A673 (cell line): ENCODE measurements at regions not wholly inside any gene's neighbourhood (a gene's known extent, or its start where the extent isn't known, plus 50 kb on each side); places are given as distances from the start of the nearest gene placed in this dataset.

Experiments
- CTCF ChIP-seq: fragments of 300-800, 200-600 bp; sonication (generic); conservative IDR thresholded peaks from 2 replicates; pipeline ENCODE4 v1.5.1; 2017; ENCODE audit warnings: low read depth, mild to moderate bottlenecking, antibody characterized with exemption, low read length, moderate library complexity, mixed read lengths
- EZH2 ChIP-seq: fragments of 200-600 bp; sonication (generic); IDR thresholded peaks from 2 replicates; pipeline ENCODE4 v1.6.1; 2017; ENCODE audit warnings: borderline replicate concordance, low read depth, mild to moderate bottlenecking, mixed read lengths, antibody characterized with exemption, low read length; ENCODE audit not compliant: poor library complexity, severe bottlenecking

- no peak for TF ChIP-seq CTCF
- TF ChIP-seq EZH2, result no peak
Observed at GRCh38 chr13:73757481-73758233, 376.5 kb downstream of the KLF12 start.
